NCI-H128 (cell line): ENCODE measurements at regions not wholly inside any gene's neighbourhood (a gene's known extent, or its start where the extent isn't known, plus 50 kb on each side); places are given as distances from the start of the nearest gene placed in this dataset.

Source experiments
- DNase-seq: peaks from one replicate; lab custom pipeline; 2025; ENCODE audit not compliant: unreplicated experiment; lab: John Stamatoyannopoulos, UW

DNA sequence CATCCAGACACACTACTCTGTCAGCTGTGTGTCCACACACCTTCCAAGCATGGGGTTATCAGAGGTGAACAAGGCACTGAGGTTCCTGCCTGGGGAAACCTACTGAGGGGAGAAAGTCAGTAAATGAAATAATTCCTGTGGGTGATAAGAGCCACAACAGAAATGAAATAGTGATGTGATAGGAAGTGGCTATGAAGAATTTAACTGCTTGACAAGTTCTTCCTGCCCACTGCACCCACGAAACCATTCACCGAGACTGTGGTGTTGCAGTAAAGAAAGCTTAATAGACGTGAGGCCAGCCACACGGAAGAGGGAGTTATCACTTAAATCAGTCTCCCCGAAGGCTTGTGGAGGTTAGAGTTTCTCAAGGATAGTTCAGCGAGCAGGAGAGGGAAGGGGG, 353.1 kb downstream of the UQCRFS1 start:
- DNase-seq: no peak

DNA sequence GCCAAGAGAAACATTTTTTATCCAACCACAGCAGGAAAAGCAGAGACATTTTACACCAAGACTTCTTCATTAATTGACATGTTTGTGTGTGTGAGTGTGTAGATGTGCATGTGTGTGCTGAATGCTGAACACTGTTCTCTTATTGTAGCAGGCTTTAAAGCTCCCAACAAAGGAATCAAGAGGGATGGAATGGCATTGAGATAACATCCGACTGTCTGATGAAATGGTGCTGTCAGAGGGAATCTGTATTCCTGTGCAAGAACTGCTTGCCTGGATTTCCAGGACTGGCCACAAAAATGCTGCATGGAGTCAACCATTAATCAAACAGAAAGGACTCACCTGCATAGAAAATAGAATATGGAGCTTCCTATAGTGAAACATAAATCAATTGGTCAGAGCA, 354.0 kb downstream of the UQCRFS1 start:
- no peak for DNase-seq

DNA sequence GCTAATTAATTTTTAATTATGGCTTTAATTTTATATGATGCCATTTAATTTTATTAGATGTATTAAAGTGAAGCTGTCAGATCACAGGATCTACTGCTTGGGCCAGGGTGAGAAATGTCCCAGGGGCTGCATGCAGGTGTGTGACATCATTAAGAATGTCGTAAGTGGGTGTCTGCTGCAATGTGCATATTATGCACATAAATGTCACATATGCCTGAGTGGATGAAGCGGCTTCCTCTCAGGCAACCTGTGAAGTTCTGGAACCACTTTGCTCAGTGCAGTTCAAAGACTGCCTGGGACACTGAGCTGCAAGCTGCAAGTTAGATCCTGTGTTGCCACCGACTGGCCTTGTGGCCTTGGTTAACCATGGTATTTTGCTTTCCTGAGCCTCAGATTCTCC, 355.0 kb downstream of the UQCRFS1 start:
- DNase-seq: no peak

DNA sequence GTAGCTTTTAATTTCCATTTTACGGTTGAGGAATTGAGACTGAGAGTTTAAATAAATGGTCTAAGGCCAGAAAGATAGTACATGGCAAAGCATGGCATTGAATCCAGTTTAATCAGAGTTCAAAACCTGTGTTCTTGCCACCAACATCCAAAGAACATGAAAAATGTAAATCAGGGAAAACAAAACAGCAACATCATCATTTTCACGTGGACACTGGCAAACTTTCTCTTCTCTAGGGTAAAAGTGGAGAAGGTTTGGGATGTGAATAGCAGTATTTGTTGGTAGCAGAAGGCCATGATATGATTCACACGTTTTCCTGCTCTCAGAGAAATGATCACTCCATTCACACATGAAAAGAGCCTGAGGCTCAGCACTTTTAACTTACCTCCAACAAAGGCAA, 357.7 kb downstream of the UQCRFS1 start:
- no peak for DNase-seq

DNA sequence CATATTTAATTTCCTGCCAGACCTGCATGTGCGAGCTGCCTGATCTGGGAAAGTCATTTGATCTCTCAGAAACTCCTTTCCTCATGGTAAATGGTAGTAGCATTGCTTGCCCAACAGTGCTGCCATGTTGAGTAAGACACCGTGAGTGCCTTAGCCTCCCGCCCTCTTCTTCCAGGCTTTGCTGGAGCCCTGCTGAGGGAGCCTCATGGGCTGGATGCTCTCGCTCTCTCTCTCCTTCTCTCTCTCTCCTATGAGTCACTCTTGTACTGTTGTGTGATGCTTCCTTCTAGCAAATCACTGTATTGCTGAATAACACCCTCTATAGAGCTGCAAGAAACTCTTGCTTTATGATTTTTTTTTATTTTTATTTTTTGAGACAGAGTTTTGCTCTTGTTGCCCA, 365.5 kb downstream of the UQCRFS1 start:
- DNase-seq: no peak

DNA sequence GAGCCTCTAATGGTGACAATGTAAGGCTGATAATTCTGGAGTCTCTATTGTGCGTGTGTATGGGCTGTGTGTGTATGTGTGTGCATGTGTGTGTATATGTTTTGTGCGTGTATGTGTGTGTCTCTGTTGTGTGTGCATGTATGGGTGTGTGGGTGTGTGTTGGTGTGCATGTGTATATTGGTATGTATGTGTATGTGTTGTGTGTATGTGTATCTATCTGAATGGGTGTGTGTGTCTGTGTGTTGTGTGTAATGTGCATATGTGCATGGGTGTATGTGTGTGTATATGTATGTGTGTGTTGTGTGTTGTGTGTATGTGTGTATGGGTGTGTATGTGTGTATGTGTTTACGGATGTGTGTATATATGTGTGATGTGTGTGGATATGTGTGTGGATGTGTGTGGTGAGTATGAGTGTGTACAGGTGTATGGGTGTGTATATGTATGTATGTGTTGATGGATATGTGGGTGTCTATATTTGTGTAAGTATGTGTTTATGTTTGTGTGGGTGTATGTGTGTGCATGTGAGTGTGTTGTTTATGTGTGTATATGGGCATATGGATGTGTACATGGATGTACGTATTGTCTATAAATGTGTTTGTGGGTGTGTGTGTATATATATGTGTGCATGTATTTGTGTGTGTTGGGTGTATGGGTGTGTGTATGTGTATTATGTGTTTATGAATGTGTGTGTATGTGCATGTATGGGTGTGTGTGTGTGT, 366.7 kb downstream of the UQCRFS1 start:
- DNase-seq: no peak

DNA sequence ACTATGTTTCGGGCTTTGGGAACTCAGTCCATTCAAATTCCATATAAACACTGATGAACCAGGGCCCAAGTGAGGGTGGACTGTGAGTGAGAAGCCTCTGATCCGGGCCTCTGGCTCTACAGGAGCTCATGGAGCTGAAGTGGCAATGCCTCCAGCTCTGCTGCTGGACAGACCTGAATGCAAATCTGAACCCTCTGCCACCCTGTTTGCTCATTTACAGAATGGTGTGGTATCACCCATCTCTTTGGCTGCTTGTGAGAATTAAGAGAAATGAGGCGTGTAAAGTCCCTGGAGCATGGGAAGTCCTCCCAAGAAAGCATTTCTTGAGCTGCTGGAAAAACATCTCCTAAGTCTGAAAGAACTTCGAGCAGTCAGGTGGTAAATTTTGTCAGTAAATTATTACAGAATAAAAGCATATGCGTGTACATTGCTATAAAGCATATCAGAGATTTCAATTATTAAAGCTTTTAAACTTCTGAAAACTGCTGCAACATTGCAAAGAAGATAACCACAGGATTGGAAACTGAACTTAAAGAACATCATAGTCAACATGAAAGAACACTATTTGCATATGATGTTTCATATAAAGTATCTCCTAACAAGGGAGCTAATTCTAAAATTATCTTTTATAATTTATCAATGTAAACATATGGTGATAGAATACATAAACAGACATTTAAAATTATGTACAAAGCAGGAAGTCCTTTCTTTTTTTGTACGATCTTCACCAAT, 369.0 kb downstream of the UQCRFS1 start:
- DNase-seq: no peak

DNA sequence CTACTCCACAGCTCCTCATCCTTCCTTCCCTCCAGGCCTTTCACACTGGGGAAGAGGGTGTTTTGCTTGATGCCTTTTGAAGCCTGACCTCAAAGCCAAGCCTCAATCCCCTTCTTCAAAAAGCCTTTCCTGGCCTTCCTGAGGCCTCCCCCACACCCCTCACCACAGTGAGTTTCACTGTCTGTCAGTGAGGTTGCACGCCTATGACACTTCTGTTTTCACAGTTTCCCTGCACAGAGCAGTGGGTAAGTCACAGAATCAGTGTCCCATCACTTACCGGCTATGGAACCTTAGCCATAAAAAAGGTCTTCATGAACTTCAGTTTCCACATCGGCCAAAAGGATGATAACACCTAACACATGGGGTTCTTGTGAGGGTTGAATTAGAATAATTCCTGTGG, 371.4 kb downstream of the UQCRFS1 start:
- no peak for DNase-seq

DNA sequence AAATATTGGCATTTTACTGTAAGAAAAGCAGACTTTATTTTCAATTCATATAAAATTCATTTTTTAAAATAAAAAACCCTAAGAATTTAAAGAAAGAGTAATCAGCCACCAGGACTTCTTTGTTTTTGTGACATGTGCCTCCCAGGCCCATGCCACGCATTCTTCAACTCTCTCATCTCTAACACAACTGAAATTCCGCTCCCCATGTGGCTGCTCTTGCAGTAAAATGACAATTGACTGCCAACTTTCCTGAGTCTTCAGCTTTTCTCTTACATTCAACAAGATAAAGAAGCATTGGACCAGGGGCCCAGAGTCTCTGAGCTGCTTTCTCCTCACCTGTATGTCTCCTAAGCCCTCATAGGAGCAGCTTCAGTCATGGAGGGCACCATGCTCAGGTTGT, 372.1 kb downstream of the UQCRFS1 start:
- no peak for DNase-seq

DNA sequence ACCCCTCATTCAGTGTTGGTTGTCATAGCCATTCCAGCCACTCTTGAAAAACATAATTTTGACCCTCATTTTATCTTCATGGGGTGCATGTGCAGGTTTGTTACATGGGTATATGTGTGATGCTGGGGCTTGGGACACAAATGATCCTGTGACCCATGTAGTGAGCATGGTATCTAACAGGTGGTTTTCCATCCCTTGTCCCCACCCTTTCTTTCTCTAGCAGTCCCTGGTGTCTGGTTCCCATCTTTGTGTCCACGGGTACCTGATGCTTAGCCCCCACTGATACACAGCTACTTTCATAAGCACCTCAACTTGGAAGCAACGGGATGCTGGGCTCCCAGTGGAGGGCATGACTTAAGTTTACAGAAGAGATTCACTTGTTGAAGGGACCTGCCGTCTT, 373.5 kb downstream of the UQCRFS1 start:
- DNase-seq: no peak

DNA sequence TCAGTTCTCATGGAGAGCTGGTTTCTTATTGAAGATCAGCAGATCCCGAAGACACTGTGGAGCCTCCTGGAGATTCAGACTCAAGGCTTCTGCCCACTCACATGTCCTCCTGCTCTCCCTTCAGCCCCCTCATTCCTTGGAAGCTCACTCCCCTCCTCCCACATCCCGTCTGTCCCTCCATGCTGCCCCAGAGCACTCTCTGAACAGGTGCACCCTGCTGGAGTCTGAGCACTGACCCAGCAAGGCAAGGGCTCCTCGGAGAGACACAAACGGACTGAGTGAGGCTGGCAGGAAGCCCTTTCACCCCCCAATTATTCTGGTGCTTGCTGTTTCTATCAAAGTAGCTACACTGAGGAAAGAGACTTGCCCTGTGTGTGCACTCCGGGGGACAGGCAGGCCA, 374.0 kb downstream of the UQCRFS1 start:
- DNase-seq: no peak

DNA sequence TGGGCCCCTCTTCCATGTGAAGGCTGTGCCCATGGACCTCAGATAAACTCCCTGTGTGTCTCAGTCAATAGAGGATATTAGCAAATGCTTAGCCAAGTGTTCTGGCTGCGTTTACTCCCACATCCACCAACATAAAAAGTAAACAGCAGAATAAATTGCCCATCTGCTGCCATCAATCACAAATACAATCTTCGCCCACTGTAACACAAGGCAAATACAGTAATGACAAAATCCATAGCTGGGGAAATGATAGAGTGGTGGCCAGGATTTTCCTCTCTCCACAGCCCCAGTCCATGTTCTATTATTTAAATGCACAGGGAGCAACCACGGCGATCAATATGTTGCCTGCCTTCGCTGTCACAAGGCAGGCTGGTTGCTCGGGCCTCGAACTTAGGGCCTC, 376.5 kb downstream of the UQCRFS1 start:
- DNase-seq: no peak

DNA sequence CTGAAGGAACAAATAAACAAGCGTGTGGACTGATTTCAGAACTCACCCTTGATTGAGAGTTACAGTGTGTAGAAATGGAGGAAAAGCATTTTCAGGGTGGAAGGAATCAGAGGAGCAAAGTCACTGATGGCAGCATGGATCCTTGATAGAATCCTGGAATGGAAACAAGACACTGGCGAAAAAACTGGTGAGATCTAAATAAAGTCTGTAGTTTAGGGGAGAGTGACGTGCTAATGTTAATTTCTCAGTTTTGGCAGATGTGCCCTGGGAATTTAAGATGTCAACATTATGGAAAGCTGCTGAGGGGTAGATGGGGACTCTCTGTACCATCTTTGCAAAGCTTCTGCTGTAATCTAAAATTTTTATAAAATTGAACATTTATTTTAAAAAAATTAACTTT, 378.0 kb downstream of the UQCRFS1 start:
- DNase-seq: no peak

DNA sequence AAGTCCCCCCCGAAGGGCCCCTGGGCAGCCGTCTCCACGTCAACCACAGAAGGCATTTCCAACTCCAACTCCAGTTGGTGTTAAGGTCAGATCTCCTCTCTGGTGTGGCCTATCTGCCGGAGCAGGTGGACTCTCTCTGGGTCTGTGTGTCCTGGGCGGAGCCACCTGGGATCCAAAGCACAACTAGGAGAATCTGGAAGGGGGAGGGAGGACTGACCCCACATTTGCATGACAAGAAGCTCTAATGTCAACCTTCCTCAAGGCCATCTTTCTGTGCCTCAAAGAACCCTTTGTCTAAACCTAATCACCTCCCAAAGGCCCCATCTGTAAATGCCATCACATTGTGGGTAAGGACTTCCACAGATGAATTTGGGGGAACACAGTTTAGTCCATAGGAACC, 381.5 kb downstream of the UQCRFS1 start:
- no peak for DNase-seq

DNA sequence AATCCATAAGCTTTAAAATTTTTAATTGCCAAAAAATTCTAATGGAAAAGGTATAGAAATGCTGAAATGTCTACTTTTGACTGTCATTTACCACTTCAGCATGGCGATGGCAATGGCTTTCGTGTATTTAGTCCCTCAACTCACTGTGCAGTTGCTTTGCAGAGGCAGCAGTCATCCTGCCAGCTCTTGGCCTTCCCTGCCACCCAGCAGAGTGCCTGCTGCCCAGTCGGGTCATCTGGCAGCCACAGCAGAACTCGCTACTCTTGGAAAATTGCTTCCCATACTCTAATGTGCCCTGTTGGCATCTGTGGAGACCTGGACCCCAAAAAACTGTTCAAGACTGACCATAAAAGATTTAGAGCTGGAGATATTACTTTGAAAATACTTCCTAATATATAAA, 383.2 kb downstream of the UQCRFS1 start:
- no peak for DNase-seq

DNA sequence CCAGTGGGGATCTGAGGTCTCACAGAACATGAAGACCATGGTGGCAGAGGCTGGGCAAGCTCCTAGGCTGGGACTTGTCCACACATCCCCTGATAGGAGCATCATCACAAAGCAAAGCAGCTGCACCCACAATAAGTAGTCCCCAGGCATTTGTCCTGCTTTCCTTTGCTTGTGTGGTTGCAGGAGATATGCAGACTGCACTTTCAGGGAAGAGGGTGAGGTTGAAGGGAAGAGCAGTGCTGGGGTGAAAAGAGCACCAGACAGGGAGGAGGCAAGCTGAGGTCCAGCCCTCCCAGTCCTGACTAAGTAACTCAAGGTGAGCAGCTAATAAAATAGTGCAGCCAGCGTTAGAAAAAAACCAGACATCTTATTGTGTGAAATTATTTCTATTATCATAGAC, 383.6 kb downstream of the UQCRFS1 start:
- DNase-seq: no peak

DNA sequence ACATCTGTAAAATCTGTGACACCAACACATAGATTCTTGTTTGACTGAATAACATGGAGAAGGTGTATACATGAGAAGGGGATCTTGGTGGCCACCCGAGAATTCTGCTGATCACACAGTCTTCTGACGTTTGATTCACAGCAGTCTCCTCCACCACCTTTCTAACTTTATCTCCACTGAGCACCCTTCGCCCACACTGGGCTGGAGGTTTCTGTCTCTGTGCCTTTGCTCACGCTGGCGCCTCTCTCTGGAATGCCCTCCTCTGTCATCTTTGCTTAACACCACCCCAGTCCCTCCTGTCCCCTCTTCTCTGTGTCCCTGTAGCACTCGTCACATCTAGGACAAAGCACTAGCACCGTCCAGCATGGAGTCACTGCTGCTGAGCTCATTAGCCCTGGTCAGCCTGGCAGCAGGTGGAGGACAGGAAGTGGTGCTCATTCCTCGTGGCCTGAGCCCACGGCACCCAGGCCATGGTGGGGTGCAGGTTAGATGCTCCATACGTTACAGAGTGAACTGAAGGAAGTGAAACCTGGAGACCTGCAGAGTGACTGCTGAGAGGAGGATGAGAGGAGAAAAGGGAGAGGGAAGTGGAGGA, 384.6 kb downstream of the UQCRFS1 start:
- no peak for DNase-seq

DNA sequence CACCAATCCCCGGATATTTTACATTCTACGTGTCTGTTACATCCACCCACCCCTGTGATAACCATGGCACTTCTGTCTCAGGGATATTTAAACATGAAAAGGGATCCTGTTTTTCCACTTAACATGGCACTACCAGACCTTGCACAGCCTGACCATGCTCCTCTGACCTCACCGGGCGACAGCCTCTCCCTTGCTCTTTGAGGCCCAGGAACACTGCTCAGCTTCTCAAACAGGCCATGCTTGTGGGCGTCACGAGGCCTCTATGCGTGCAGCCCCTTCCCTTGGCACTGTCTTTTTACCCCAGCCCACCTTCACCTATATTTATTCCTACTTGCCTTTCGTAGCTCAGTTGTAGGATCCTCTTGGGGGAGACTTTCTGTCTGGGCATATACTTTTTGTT, 385.6 kb downstream of the UQCRFS1 start:
- no peak for DNase-seq

DNA sequence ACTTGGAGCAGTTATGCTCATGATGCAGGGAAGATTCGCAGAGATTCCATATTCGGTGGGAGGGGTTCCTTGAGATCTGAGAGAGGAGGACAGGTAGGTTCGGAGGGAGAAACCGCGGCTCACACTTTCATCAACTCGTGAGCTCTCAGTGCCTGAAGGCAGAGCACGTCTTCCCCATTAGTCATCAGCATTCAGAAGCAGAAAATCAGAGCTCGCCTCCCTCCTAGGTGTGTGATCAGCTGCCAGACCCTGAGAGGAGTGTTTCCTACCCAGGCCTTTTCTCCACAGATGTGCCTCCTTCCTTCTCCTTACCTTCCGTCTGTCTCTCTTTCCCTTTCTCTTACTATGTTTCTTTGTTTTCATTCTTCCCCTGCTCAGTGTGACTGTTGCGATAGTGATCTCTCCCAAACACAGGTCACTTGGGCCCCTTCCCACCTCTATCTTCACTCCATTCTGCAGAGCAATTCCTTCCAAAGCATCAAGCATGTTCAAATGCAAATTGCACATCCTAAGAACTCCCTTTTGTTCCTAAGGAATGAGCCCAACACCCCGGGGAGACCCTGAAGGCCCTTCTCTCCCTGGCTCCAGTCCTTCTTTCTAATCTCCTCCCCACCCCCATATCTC, 389.5 kb downstream of the UQCRFS1 start:
- no peak for DNase-seq

DNA sequence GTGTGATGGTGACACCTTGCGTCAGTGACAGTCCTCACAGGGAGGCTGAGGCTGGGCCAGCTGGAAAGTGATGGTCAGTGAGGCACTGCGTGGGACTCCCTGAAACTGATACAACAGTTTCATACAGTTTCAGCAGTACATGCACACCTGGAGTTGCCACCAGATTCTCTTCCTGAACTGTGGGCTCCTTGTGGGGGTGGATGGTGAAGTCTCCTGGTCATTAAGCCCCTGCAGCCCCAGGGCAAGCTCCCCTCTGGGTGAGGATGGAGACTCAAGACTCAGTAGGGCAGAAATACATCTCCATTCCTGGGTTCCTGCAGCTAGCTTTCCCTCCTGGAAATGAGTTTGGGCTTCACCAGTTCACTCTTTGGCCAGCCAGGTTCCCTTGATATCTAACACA, 392.7 kb downstream of the UQCRFS1 start:
- no peak for DNase-seq

DNA sequence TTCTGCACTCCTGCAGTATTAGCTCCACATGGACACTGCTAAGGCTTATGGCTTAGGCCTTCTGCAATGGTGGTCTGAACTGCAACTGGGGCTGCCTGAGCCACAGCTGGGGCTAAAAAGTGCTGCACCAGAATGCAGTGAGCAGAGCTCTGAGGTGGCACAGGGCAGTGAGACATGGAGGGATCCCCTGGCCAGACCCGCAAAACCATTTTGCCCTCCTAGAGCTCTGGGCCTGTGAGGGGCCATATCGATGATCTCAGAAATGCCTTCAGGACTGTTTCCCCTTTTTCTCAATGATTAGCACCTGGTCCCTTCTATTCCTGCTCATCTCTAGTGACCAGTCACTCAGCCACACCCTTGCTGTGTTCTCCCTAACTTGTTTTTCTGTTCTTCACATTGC, 397.7 kb downstream of the UQCRFS1 start:
- no peak for DNase-seq

DNA sequence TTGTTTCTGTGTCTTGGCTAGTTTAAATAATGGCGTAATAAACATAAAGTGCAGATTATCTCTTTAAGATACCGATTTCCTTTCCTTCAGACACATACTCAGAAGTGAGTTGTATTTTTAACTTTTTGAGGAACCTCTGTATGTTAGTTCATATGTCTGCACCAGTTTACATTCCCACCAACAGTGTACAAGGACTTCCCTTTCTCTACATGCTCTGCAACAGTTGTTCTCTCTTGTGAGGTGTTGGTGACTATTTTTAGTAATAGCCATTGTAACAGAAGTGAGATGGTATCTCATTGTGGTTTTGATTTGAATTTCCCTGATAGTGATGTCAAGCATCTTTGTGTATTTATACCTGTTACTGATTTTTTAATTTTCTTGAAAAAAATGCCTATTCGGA, 418.6 kb downstream of the UQCRFS1 start:
- DNase-seq: no peak
